Memory B cell (primary cell): ENCODE measurements at regions not wholly inside any gene's neighbourhood (a gene's known extent, or its start where the extent isn't known, plus 50 kb on each side); places are given as distances from the start of the nearest gene placed in this dataset.

Experiments
- ATAC-seq: fragments of 150-1000 bp; cut with Tn5 transposase; 2 replicates; pipeline ENCODE4 v1.10.0; 2021; ENCODE audit warnings: low read depth, mild to moderate bottlenecking, moderate library complexity
- DNase-seq, 2 donors: peaks; one replicate each; pipeline ENCODE4 v3.0.0; 2022; ENCODE audit warnings: low spot score in 2 of 2
- H3K27ac Mint-ChIP-seq: one replicate; pipeline ENCODE4 v1.8.0; 2022; ENCODE audit warnings: mild to moderate bottlenecking, moderate library complexity, mixed read lengths
- H3K27me3 Mint-ChIP-seq: one replicate; pipeline ENCODE4 v1.8.0; 2022; ENCODE audit warnings: mixed read lengths
- H3K36me3 Mint-ChIP-seq: one replicate; pipeline ENCODE4 v1.8.0; 2022; ENCODE audit warnings: mild to moderate bottlenecking, mixed read lengths
- H3K4me1 Mint-ChIP-seq: one replicate; pipeline ENCODE4 v1.8.0; 2022; ENCODE audit warnings: mixed read lengths
- H3K4me3 Mint-ChIP-seq: one replicate; pipeline ENCODE4 v1.8.0; 2022; ENCODE audit warnings: mild to moderate bottlenecking, moderate library complexity, mixed read lengths
- H3K9me3 Mint-ChIP-seq: one replicate; pipeline ENCODE4 v1.8.0; 2022; ENCODE audit warnings: mixed read lengths

DNA sequence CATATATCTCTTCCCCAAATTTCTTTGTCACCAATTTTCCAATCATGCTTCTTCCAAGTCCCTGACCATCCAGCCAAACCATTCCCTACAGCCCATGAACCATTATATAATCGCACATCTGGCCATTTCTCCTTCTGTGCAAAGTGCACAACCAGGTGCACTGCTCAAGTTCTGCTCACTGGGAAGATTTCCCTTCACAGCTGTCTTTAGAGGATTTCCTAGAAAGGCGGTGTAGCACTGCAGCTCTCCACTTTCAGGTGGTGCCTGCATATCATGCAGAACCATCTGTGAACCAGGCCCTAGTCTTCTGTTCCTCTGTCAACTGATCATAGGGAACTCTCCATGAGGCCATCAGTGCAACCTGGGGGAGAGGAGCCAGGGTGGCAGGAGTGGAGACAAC is 95.0 kb upstream of the CABCOCO1 start:
- H3K27me3 Mint-ChIP-seq, result peaks cover 3% of the 10 kb centered on the region
- no peak overlapping the region for H3K4me3 Mint-ChIP-seq
- DNase-seq, result no peak
- no peak for ATAC-seq
- no peaks in the 10 kb centered on the region for H3K9me3 Mint-ChIP-seq
- no peaks in the 10 kb centered on the region for H3K4me1 Mint-ChIP-seq
- no peak overlapping the region for H3K27ac Mint-ChIP-seq
- no peaks in the 10 kb centered on the region for H3K36me3 Mint-ChIP-seq

DNA sequence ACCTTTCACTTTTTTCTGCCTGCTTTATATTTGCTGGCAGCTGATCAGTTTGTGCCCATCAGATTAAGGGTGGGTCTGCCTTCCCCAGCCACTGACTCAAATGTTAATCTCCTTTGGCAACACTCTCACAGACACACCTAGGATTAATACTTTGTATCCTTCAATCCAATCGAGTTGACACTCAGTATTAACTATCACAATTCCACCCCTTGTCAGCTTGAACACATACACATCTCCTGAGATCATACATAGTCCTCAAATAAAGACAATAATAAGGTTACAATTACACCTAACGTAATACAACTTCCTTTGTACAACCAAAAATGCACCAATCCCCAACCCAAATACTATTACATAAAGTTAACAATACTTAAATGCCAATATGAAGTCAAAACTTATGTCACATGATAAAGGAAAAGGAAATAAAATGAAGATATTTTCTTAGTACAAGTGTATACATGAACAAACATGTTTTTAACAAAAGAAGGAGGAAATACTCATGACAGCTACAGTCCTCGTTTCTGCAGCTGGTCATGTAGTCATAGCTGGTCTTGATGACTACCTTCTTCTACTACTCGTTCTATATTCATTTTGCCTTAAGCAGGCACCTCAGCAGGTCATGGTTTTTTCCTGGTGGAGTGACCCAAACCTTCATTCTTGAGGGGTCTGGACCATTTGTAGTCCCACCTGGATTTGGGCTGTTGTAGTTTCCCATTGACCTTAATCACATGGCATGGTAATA is 96.7 kb upstream of the CABCOCO1 start:
- ATAC-seq (no peak), DNase-seq (no peak)
- no peaks in the 10 kb centered on the region for H3K4me1 Mint-ChIP-seq
- H3K27ac Mint-ChIP-seq, result no peak overlapping the region
- H3K27me3 Mint-ChIP-seq, result no peaks in the 10 kb centered on the region
- H3K9me3 Mint-ChIP-seq, result no peaks in the 10 kb centered on the region
- no peaks in the 10 kb centered on the region for H3K36me3 Mint-ChIP-seq
- no peak overlapping the region for H3K4me3 Mint-ChIP-seq

DNA sequence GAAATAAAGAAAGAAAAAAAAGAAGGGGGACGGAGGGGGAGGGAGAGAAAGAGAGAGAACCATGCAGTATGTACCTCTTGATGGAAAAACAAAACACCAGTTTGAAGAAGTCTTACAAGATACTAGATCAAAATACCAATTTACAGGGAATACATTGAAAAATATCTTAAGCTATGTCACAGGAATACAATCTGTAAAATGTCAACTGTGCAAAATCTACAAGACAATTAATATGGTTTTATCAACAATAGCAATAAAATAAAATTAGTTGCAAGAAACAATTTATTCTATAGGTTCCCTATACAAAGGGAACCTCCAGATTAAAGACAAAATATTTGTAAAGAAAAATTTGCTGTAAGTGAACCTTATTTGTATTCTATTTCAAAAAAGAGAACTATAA is 98.3 kb upstream of the CABCOCO1 start:
- ATAC-seq, result no peak
- Mint-ChIP-seq H3K4me3 (no peak overlapping the region), H3K27ac (no peak overlapping the region), H3K36me3 (no peaks in the 10 kb centered on the region), H3K27me3 (no peaks in the 10 kb centered on the region), H3K9me3 (no peaks in the 10 kb centered on the region), H3K4me1 (no peaks in the 10 kb centered on the region)
- no peak for DNase-seq

DNA sequence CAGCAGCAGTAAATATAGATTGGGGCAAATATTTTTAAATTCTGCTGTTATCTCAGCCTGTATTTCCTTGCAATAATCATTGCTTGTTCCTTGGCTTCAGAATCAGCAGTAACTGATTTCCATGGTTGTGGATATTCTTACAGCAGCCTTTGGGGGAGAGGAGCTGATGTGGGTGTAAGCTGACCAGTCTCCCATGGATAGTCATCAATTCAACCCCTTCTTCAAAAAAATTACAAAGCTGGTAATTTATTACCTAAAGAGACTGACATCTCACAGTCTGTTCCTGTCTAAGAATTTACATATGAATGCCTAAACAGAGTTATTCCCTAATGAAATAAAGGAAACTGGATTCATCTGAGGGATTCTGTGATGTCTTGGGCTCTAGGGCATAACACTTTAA is 103.1 kb upstream of the CABCOCO1 start:
- Mint-ChIP-seq H3K27ac (no peak overlapping the region), H3K4me3 (no peak overlapping the region), H3K9me3 (no peaks in the 10 kb centered on the region), H3K36me3 (no peaks in the 10 kb centered on the region), H3K27me3 (peaks cover 6% of the 10 kb centered on the region), H3K4me1 (no peaks in the 10 kb centered on the region)
- no peak for DNase-seq
- no peak for ATAC-seq

DNA sequence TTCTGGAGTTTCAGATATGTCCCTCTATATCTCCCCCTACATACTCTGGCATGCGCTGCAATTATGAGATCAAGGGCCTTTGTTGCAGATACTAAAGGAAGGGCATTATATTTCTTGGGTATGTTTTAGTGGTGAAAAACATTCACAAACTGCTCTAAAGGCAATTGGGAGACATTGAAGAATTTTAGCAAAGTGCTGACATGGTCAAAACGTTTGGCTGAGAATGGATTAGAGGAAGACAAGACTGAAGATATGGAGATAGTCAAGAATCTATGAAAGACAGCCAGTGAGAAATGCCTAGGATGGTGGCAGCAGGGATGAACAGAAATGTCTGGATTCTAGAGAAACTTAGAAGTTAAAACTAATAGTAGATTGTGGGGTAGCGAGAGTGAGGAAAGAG is 104.5 kb upstream of the CABCOCO1 start:
- no peaks in the 10 kb centered on the region for H3K4me1 Mint-ChIP-seq
- H3K27ac Mint-ChIP-seq, result no peak overlapping the region
- H3K27me3 Mint-ChIP-seq, result peaks cover 6% of the 10 kb centered on the region
- no peaks in the 10 kb centered on the region for H3K36me3 Mint-ChIP-seq
- ATAC-seq (no peak), DNase-seq (no peak)
- H3K9me3 Mint-ChIP-seq, result no peaks in the 10 kb centered on the region
- H3K4me3 Mint-ChIP-seq, result no peak overlapping the region

DNA sequence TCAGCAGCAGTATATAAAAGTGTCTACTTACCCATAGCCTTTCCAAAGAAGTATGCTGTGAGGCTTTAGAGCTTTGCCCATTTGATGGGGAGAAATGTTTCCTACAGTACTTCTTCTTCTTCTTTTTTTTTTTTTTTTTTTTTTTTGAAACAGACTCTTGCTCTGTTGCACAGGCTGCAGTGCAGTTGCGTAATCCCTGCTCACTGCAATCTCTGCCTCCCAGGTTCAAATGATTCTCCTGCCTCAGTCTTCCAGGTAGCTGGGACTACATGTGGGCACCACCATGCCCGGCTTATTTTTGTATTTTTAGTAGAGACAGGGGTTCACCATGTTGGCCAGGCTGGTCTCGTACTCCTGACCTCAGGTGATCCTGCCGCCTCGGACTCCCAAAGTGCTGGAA is 101.7 kb upstream of the TMEM26 start:
- Mint-ChIP-seq H3K4me1 (no peaks in the 10 kb centered on the region), H3K27me3 (peaks cover 6% of the 10 kb centered on the region), H3K4me3 (no peak overlapping the region), H3K9me3 (no peaks in the 10 kb centered on the region), H3K27ac (no peak overlapping the region), H3K36me3 (no peaks in the 10 kb centered on the region)
- DNase-seq (no peak), ATAC-seq (no peak)

DNA sequence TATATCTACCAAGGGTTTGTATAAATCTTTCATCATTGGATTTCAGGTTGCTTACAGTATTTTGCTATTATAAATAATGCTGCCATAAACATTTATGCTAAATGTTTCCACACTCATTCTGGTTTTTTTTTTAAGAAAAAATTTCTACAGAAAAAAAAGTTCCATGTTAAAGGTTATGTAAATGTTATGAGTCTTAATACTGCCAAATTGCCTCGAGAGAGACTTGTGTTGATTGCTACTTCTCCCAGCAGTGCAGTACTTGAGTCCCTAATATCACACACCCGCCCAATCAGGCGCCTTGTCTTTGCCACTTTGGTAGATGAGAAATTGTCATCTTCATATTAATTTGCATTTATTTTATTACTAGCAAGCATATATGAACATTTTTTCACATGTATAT is 96.7 kb upstream of the TMEM26 start:
- DNase-seq (no peak), ATAC-seq (no peak)
- Mint-ChIP-seq H3K4me1 (no peaks in the 10 kb centered on the region), H3K4me3 (no peak overlapping the region), H3K27ac (no peak overlapping the region), H3K9me3 (peaks cover 2% of the 10 kb centered on the region), H3K36me3 (no peaks in the 10 kb centered on the region), H3K27me3 (peaks cover 2% of the 10 kb centered on the region)

DNA sequence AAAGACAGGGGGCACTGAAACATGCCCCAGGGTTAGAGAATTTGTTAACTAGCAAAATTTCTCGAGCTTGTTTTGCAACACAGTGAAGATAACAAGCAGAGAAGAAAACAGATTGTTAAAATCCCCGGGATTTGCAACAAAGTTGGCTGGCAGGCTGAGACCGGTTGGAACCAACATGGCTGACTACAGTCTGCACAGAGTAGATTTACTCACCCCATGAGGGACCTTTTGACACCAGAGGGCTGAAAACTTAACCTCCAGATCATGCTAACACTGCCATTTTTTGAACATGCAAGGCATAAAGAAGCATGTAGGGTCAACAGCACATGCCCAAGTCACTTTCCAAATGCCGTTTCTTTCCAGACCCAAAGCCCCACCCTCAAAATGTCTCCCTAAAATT is 95.2 kb upstream of the TMEM26 start:
- no peaks in the 10 kb centered on the region for H3K4me1 Mint-ChIP-seq
- DNase-seq, result no peak
- peaks cover 2% of the 10 kb centered on the region for H3K27me3 Mint-ChIP-seq

DNA sequence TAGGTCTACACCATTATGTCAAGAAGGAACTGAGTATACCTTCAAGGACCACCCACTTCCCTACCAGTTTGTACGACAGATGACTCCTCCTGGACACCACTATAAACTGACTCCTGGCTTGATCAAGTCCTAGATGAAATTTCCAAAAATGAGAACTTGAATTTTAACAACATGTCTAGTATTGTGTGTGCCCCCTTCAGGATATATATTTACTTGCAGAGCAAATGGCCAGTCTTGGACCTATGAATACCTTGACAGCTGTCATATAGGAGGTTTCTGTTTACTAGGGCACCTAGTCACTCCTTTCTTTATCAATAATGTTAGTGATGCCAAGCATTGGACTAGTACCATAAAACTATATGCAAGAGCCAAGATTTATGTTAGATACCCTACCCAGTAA is 94.1 kb upstream of the TMEM26 start:
- H3K36me3 Mint-ChIP-seq, result no peaks in the 10 kb centered on the region
- peaks cover 2% of the 10 kb centered on the region for H3K27me3 Mint-ChIP-seq
- H3K4me3 Mint-ChIP-seq, result no peak overlapping the region
- no peak overlapping the region for H3K27ac Mint-ChIP-seq
- no peaks in the 10 kb centered on the region for H3K4me1 Mint-ChIP-seq
- H3K9me3 Mint-ChIP-seq, result peaks cover 2% of the 10 kb centered on the region
- DNase-seq (no peak), ATAC-seq (no peak)

More for the DNA sequence above, 95.2 kb upstream of the TMEM26 start:
- no peak for ATAC-seq
- Mint-ChIP-seq H3K27ac (no peak overlapping the region), H3K9me3 (peaks cover 2% of the 10 kb centered on the region), H3K4me3 (no peak overlapping the region), H3K36me3 (no peaks in the 10 kb centered on the region)

DNA sequence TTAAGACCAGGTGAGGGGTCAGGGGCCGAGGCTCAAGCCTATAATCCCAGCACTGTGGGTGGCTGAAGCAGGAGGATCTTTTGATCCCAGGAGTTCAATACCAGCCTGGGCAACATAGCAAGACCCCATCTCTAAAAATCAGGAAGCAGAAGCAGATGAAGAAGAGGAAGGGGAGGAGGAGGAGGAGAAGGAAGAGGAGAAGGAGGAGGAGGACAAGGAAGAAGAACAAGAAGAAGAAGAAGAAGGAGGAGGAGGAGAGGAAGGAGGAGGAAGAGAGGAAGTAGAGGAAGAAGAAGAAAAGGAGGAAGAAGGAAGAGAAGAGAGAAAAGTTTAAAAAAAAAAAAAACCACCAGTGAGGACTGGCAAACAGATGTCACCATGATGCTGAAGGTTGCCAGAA is 92.0 kb upstream of the TMEM26 start:
- Mint-ChIP-seq H3K27me3 (peaks cover 2% of the 10 kb centered on the region), H3K4me1 (no peaks in the 10 kb centered on the region), H3K4me3 (no peak overlapping the region), H3K9me3 (peaks cover 2% of the 10 kb centered on the region), H3K36me3 (no peaks in the 10 kb centered on the region), H3K27ac (no peak overlapping the region)
- ATAC-seq, result no peak
- DNase-seq, result no peak

DNA sequence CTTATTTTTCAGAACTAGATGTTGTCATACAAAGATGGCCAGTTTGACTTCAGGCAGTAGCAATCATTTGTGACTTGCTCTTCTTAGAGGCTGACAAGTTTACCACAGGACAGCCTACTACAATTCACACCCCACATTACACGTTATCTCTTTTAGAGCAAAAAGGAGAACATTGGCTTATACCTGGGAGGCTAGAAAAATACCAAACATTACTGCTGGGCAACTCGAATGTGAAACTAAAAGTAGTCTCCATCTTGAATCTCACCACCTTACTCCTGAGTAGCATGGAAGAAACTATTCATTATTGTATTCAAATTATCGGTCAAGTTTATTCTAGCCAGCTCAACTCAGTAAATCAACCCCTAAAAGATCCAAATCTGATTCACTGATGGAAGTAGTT is 90.7 kb upstream of the TMEM26 start:
- H3K27ac Mint-ChIP-seq, result no peak overlapping the region
- H3K9me3 Mint-ChIP-seq, result peaks cover 2% of the 10 kb centered on the region
- peaks cover 4% of the 10 kb centered on the region for H3K27me3 Mint-ChIP-seq
- no peaks in the 10 kb centered on the region for H3K36me3 Mint-ChIP-seq
- H3K4me3 Mint-ChIP-seq, result no peak overlapping the region
- no peak for DNase-seq
- H3K4me1 Mint-ChIP-seq, result no peaks in the 10 kb centered on the region
- ATAC-seq, result peak; percentile 45

DNA sequence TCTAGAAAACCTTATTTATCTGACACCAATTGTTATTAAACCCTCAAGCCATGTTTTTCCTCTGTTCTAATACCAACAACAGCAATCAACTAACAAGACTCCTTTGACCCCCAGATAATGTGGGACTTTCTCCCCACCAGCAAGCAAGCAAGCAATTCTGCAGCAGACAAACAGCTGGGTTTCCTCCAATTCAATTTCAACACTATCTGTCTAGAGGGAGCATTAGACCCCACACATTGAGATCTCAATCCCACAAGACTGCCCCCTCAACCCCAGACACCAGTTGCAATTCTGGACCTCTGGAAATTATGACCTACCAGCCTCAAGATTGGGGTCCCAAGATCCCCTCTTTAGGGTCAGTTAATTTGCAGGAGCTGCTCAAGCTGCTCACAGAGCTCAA is 89.4 kb upstream of the TMEM26 start:
- H3K9me3 Mint-ChIP-seq, result peaks cover 2% of the 10 kb centered on the region
- no peak for DNase-seq
- no peaks in the 10 kb centered on the region for H3K4me1 Mint-ChIP-seq
- H3K27me3 Mint-ChIP-seq, result peaks cover 7% of the 10 kb centered on the region
- no peak overlapping the region for H3K4me3 Mint-ChIP-seq
- no peaks in the 10 kb centered on the region for H3K36me3 Mint-ChIP-seq
- no peak for ATAC-seq
- no peak overlapping the region for H3K27ac Mint-ChIP-seq

DNA sequence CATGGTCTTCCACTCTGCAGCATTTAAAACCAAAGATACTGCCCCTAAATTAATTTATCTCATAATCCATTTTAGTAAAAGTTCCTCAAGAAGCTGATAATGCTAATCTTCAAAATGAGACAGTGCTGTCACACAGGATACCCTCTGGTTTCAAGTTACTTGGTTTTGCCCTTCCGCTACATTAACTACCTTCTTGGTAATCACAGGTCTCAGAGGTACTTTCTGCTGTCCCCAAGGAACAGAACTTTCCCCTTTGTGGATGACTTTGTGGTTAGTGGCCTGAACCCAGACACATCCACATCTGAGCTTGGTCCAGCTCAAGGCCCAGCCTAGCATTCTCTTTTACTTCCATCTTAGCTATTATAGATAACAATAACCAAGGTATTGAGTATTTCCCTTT is 88.8 kb upstream of the TMEM26 start:
- H3K27me3 Mint-ChIP-seq, result peaks cover 7% of the 10 kb centered on the region
- no peaks in the 10 kb centered on the region for H3K4me1 Mint-ChIP-seq
- no peaks in the 10 kb centered on the region for H3K36me3 Mint-ChIP-seq
- H3K27ac Mint-ChIP-seq, result no peak overlapping the region
- peak; percentile 24 for ATAC-seq
- H3K9me3 Mint-ChIP-seq, result peaks cover 2% of the 10 kb centered on the region
- H3K4me3 Mint-ChIP-seq, result no peak overlapping the region
- no peak for DNase-seq

DNA sequence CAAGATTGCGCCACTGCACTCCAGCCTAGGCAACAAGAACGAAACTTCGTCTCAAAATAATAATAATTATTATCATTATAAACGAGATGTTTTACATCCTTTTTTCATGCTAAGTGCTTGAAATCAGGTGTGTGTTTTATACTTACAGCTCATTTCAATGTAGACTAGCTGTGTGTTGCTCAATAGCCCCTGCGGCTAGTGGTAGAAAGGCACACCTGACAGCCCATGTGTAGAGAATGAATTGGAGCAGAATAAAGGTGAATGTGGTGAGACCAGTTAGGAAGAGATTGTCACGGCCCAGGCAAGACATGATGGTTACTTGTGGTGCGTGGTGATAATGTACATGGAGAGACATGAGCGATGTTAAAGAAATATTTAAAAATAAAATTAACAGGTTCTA is 86.7 kb upstream of the TMEM26 start:
- Mint-ChIP-seq H3K9me3 (no peaks in the 10 kb centered on the region), H3K27me3 (peaks cover 5% of the 10 kb centered on the region), H3K4me1 (no peaks in the 10 kb centered on the region), H3K27ac (no peak overlapping the region), H3K4me3 (no peak overlapping the region), H3K36me3 (no peaks in the 10 kb centered on the region)
- no peak for DNase-seq
- no peak for ATAC-seq

DNA sequence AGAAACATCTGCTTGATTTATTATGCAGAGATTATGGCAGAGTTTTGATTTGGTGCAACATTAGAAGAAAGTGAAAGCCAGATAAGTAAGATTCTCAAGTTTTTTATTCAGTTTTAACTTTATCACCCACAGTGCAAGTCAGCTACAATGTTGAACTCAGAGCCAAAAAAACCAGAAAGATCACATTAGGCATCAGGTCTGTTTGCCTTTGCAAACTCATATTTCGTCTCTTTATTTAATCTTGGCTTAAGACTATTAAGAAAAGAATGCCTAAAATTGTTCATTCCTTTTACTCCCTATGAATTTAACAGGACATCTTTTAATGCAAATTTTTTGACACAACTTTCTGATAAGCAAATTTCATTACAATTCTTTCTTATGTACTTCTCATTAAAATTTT is 76.0 kb upstream of the TMEM26 start:
- ATAC-seq, result no peak
- H3K27me3 Mint-ChIP-seq, result peaks cover 3% of the 10 kb centered on the region
- peaks cover 4% of the 10 kb centered on the region for H3K9me3 Mint-ChIP-seq
- H3K27ac Mint-ChIP-seq, result no peak overlapping the region
- no peaks in the 10 kb centered on the region for H3K36me3 Mint-ChIP-seq
- no peak for DNase-seq
- H3K4me3 Mint-ChIP-seq, result no peak overlapping the region
- H3K4me1 Mint-ChIP-seq, result no peaks in the 10 kb centered on the region
